OCI-LY3 (cell line): ENCODE measurements at regions not wholly inside any gene's neighbourhood (a gene's known extent, or its start where the extent isn't known, plus 50 kb on each side); places are given as distances from the start of the nearest gene placed in this dataset.
"Not testable (repeated sequence)": the region's sequence is repeated elsewhere in the genome, so short reads cannot be mapped to it uniquely, and the experiment has no call there.

Experiments
- H2AFZ ChIP-seq: fragments of 200-600, 300-600 bp; shearing (Covaris generic); 2 replicates; pipeline ENCODE4 v1.6.0; 2014; ENCODE audit warnings: antibody characterized with exemption, low read depth, low read length
- H3K27ac ChIP-seq: fragments of 200-600, 300-600 bp; sonication (generic); 2 replicates; pipeline ENCODE4 v1.5.1; 2014; ENCODE audit warnings: mild to moderate bottlenecking, low read length, moderate library complexity, mixed read lengths
- H3K27me3 ChIP-seq: fragments of 200-600, 300-600 bp; sonication (generic); 2 replicates; pipeline ENCODE4 v1.6.1; 2014; ENCODE audit warnings: low read depth, low read length, mixed read lengths
- H3K36me3 ChIP-seq: fragments of 200-600, 300-600 bp; sonication (generic); replicated peaks from 2 replicates; pipeline ENCODE3; 2014; ENCODE audit warnings: low read depth, low read length, mixed read lengths
- H3K4me1 ChIP-seq: fragments of 300-600, 200-600 bp; sonication (generic); 2 replicates; pipeline ENCODE4 v1.6.1; 2014; ENCODE audit warnings: low read length, mixed read lengths
- H3K4me2 ChIP-seq: fragments of 200-600, 300-600 bp; sonication (generic); 2 replicates; pipeline ENCODE4 v1.6.1; 2014; ENCODE audit warnings: low read length, mixed read lengths
- H3K4me3 ChIP-seq: fragments of 300-600, 200-600 bp; sonication (generic); 2 replicates; pipeline ENCODE4 v1.5.1; 2014; ENCODE audit warnings: antibody characterized with exemption, mild to moderate bottlenecking, low read length, moderate library complexity
- H3K79me2 ChIP-seq: fragments of 300-600, 200-600 bp; shearing (Covaris generic); 2 replicates; pipeline ENCODE4 v1.6.1; 2014; ENCODE audit warnings: mild to moderate bottlenecking, low read length, mixed read lengths
- H3K9ac ChIP-seq: fragments of 300-600, 200-600 bp; shearing (Covaris generic); 2 replicates; pipeline ENCODE4 v1.6.0; 2014; ENCODE audit warnings: mild to moderate bottlenecking, low read length, moderate library complexity
- H3K9me3 ChIP-seq: fragments of 200-600, 300-600 bp; shearing (Covaris generic); 2 replicates; pipeline ENCODE4 v1.6.1; 2014; ENCODE audit warnings: low read length, mixed read lengths; ENCODE audit not compliant: insufficient read depth
- H4K20me1 ChIP-seq: fragments of 200-600, 300-600 bp; sonication (generic); 2 replicates; pipeline ENCODE4 v1.6.1; 2016; ENCODE audit warnings: low read length, mixed read lengths; ENCODE audit not compliant: insufficient read depth
- EZH2phosphoT487 ChIP-seq: fragments of 200-600 bp; shearing (Covaris generic); IDR thresholded peaks from 2 replicates; pipeline ENCODE4 v1.6.1; 2018; ENCODE audit warnings: antibody characterized with exemption, mixed run types, low read depth
- TF ChIP-seq, protein P1 (sequence below): fragments of 200-600, 300-600 bp; sonication (generic); IDR thresholded peaks from 2 replicates; pipeline ENCODE4 v1.5.1; 2014; ENCODE audit warnings: antibody characterized with exemption, low read length, low read depth

DNA sequence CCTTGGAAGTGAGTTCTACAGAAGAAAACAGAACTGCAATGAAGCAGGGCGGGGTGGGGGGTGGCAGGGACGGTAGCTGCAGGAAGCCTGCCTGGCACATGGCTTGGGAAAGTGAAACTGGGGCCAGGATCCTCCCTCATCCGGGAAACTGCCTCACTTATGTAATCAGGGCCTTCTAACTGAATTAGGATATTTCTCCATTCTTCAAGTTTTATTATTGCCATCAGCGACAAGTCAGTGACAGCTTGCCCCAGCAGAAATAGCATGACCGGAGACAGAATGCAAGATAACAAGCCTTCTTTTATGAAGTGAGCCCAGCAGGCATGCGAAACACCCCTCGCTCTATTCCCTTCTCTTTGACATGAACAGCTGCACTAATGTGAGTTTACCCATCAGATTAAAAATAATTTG, 77.5 kb upstream of the CACUL1 start:
- no peaks in the 10 kb centered on the region for H3K9me3 ChIP-seq
- H2AFZ ChIP-seq, result no peak overlapping the region
- H3K27me3 ChIP-seq, result no peaks in the 10 kb centered on the region
- H3K9ac ChIP-seq, result no peak overlapping the region
- no peak for TF ChIP-seq EZH2phosphoT487
- no peak overlapping the region for H3K4me3 ChIP-seq
- H3K4me1 ChIP-seq, result no peaks in the 10 kb centered on the region
- no peaks in the 10 kb centered on the region for H4K20me1 ChIP-seq
- no peak overlapping the region for H3K27ac ChIP-seq
- H3K36me3 ChIP-seq, result no peaks in the 10 kb centered on the region
- no peak overlapping the region for H3K4me2 ChIP-seq
- no peaks in the 10 kb centered on the region for H3K79me2 ChIP-seq

DNA sequence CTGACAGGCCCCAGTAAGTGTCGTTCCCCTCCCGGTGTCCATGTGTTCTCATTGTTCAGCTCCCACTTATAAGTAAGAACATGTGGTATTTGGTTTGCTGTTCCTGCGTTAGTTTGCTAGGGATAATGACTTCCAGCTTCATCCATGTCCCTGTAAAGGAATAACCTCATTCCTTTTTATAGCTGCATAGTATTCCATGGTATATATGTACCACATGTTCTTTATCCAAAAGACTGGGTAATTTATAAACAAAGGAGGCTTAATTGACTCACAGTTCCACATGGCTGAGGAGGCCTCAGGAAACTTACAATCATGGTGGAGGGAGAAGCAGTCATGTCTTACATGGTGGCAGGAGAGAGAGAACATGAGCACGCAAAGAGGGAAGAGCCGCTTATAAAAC, 79.6 kb upstream of the CACUL1 start:
- not testable (repeated sequence) for H3K4me3 ChIP-seq, H3K4me1 ChIP-seq, H2AFZ ChIP-seq, H3K79me2 ChIP-seq, H3K27ac ChIP-seq, H3K36me3 ChIP-seq, H3K9ac ChIP-seq, H4K20me1 ChIP-seq, H3K9me3 ChIP-seq, H3K4me2 ChIP-seq, H3K27me3 ChIP-seq

DNA sequence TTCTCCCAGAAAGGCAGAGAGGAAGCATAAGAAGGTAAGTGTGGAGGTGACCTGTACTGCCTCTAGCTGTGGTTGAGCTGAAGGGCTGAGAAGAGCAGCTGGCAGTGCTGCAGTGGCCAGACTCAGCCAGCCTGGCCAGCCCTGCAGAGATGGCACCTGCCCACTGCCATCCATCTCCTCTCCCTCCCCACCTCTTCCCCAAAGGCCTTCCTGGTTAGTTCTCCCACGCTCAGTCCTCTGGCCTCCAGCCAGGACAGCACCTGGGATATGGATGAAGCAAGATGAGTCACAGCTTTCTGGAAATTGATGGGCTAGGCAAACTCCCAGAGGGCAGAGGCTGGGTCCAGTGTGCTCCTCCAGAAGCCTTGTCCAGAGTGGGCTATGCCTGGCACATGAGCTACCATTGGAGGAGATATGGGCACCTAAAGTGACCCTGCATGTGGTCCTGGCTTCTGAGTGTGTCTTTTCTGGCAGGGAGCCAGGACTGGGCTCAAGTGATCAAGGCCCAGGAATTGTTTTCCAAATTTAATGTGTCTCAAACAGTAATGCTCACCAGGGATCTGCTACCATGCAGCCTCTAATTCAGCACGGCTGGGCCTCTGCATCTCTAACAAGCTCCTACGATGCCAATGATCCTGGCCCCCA, 81.0 kb upstream of the CACUL1 start:
- Histone ChIP-seq H3K4me3 (no peak overlapping the region), H2AFZ (no peak overlapping the region), H3K4me2 (no peak overlapping the region), H3K27me3 (no peaks in the 10 kb centered on the region), H3K9me3 (no peaks in the 10 kb centered on the region), H3K4me1 (no peaks in the 10 kb centered on the region), H3K9ac (no peak overlapping the region), H3K27ac (no peak overlapping the region), H3K36me3 (no peaks in the 10 kb centered on the region), H4K20me1 (no peaks in the 10 kb centered on the region), H3K79me2 (no peaks in the 10 kb centered on the region)
- TF ChIP-seq EZH2phosphoT487, result no peak
- TF ChIP-seq, protein P1, sequence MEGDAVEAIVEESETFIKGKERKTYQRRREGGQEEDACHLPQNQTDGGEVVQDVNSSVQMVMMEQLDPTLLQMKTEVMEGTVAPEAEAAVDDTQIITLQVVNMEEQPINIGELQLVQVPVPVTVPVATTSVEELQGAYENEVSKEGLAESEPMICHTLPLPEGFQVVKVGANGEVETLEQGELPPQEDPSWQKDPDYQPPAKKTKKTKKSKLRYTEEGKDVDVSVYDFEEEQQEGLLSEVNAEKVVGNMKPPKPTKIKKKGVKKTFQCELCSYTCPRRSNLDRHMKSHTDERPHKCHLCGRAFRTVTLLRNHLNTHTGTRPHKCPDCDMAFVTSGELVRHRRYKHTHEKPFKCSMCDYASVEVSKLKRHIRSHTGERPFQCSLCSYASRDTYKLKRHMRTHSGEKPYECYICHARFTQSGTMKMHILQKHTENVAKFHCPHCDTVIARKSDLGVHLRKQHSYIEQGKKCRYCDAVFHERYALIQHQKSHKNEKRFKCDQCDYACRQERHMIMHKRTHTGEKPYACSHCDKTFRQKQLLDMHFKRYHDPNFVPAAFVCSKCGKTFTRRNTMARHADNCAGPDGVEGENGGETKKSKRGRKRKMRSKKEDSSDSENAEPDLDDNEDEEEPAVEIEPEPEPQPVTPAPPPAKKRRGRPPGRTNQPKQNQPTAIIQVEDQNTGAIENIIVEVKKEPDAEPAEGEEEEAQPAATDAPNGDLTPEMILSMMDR, result no peak

DNA sequence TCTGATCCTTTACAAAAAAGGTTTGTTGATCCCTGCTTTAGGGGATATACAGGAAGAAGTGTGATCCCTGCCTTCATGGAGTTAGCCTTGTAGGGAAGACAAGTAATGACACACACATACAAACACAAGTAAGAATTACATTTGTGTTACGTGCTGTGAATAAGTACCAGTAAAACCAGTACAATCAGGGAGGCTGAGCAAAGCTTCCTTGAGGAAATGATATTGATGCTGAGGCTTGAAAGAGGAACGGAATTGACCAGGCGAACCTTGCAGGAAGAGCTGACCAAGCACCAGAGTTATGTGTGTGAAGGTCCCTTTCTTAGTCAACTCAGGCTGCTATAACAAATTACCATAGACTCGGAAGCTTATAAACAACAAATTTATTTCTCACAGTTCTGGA, 83.6 kb upstream of the CACUL1 start:
- Histone ChIP-seq H3K4me2 (no peak overlapping the region), H3K9me3 (no peaks in the 10 kb centered on the region), H3K79me2 (no peaks in the 10 kb centered on the region), H2AFZ (no peak overlapping the region), H4K20me1 (no peaks in the 10 kb centered on the region), H3K27ac (no peak overlapping the region), H3K9ac (no peak overlapping the region), H3K27me3 (no peaks in the 10 kb centered on the region), H3K36me3 (no peaks in the 10 kb centered on the region), H3K4me1 (no peaks in the 10 kb centered on the region), H3K4me3 (no peak overlapping the region)
- no peak for TF ChIP-seq EZH2phosphoT487
- TF ChIP-seq, protein P1, result no peak

DNA sequence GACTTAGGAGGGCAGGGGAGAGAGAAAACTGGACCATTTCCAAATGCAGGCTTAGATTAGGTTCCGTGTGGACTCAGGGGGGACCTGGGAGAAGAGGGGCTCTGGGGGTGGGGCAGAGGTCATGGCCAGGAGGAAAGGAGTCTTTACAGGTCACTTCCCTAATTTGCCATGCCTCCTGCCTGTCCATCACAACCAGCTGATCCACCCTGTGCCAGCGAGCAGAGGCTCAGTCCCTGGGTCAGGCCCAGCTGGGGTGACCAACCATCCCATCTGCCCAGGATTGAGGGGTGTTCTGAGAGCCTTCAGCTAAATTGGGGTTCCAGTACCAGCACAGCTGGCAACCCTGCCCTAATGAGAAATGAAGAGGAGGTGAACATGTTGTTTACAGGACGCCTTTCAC, 84.6 kb upstream of the CACUL1 start:
- H3K27me3 ChIP-seq, result no peaks in the 10 kb centered on the region
- H3K4me1 ChIP-seq, result no peaks in the 10 kb centered on the region
- H3K9me3 ChIP-seq, result no peaks in the 10 kb centered on the region
- no peaks in the 10 kb centered on the region for H3K36me3 ChIP-seq
- no peak for TF ChIP-seq EZH2phosphoT487
- H3K79me2 ChIP-seq, result no peaks in the 10 kb centered on the region
- no peak overlapping the region for H3K4me3 ChIP-seq
- H4K20me1 ChIP-seq, result no peaks in the 10 kb centered on the region
- H3K9ac ChIP-seq, result no peak overlapping the region
- no peak overlapping the region for H2AFZ ChIP-seq
- H3K4me2 ChIP-seq, result no peak overlapping the region
- H3K27ac ChIP-seq, result no peak overlapping the region
